Tibial nerve (tissue), 4 donors: ENCODE measurements at regions not wholly inside any gene's neighbourhood (a gene's known extent, or its start where the extent isn't known, plus 50 kb on each side); places are given as distances from the start of the nearest gene placed in this dataset.

Experiments used
- EP300 ChIP-seq, 2 donors: sonication (generic); formaldehyde crosslinking; IDR thresholded peaks; one replicate each; pipeline ENCODE4 v1.6.1; 2017; ENCODE audit warnings: antibody characterized with exemption in 2 of 2, mild to moderate bottlenecking in 1 of 2
- TF ChIP-seq, protein P1 (sequence below), 5 experiments: fragments of 200-600 bp in 3 of 5; fragments of 450-650 bp in 2 of 5; sonication (generic) in 3 of 5; IDR thresholded peaks; one replicate each; pipeline ENCODE4 v1.5.1; 2016 to 2019; ENCODE audit warnings: antibody characterized with exemption in 5 of 5, mild to moderate bottlenecking in 3 of 5, moderate library complexity in 2 of 5

DNA sequence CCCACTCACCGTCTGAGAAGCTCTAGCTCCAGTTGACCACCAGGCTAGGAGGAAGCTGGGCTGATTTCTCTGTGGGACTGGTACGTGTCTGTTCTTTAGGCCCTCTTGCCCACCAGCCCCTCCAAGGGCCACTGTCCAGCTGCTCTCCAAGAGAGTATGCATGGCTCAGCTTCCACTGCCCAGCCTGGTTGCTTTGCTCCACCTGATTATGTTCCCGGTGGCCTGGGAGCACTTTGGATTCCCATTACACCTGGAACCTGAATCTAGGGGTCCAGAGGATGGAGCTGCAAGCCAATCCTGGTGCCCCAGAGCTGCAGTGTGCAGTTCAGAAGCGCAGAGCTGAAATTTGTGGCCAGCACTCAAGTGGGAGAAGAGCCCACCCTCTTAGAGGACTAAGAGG is 402.1 kb upstream of the CNTN6 start:
- TF ChIP-seq, protein P1, sequence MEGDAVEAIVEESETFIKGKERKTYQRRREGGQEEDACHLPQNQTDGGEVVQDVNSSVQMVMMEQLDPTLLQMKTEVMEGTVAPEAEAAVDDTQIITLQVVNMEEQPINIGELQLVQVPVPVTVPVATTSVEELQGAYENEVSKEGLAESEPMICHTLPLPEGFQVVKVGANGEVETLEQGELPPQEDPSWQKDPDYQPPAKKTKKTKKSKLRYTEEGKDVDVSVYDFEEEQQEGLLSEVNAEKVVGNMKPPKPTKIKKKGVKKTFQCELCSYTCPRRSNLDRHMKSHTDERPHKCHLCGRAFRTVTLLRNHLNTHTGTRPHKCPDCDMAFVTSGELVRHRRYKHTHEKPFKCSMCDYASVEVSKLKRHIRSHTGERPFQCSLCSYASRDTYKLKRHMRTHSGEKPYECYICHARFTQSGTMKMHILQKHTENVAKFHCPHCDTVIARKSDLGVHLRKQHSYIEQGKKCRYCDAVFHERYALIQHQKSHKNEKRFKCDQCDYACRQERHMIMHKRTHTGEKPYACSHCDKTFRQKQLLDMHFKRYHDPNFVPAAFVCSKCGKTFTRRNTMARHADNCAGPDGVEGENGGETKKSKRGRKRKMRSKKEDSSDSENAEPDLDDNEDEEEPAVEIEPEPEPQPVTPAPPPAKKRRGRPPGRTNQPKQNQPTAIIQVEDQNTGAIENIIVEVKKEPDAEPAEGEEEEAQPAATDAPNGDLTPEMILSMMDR (IDR thresholded peaks at IDR 0.05), result no peak
- no peak for TF ChIP-seq EP300 (IDR thresholded peaks at IDR 0.05)
